ENCODE measurements at regions not wholly inside any gene's neighbourhood (a gene's known extent, or its start where the extent isn't known, plus 50 kb on each side); places are given as distances from the start of the nearest gene placed in this dataset.

- TF ChIP-seq POLR2A (IDR thresholded peaks at IDR 0.05) (no peak), CTCF (IDR thresholded peaks at IDR 0.05) (no peak), EP300 (IDR thresholded peaks at IDR 0.05) (no peak), POLR2AphosphoS5 (IDR thresholded peaks at IDR 0.05) (no peak)
Measured at GRCh38 chr4:86439293-86439692, 79.4 kb upstream of the MAPK10 start.

Data from gastroesophageal sphincter (tissue), 3 donors.